IMR-90 (cell line): ENCODE measurements at regions not wholly inside any gene's neighbourhood (a gene's known extent, or its start where the extent isn't known, plus 50 kb on each side); places are given as distances from the start of the nearest gene placed in this dataset.

Source experiments
- ATAC-seq: fragments of 200-7000 bp; cut with Tn5 transposase; 2 replicates; pipeline ENCODE4 v1.9.1; 2020; ENCODE audit warnings: low read depth, mild to moderate bottlenecking, moderate library complexity
- BruUV-seq: library from RNA; stranded (reverse); fragments of 400-500 nt; replicated peaks from 2 replicates; lab custom pipeline; 2021; lab: Mats Ljungman, UMichigan
- CTCF ChIA-PET: fragments of 300-600 bp; formaldehyde crosslinking; extraction: SDS; loops from one replicate; lab custom pipeline; 2021; ENCODE audit warnings: antibody characterized with exemption; lab: Yijun Ruan, JAX
- POLR2A ChIA-PET: fragments of 300-600 bp; sonication (Branson Sonifier 250); formaldehyde crosslinking; loops from one replicate; lab custom pipeline; 2022; ENCODE audit warnings: antibody characterized with exemption; ENCODE audit not compliant: unreplicated experiment; lab: Charles Lee
- DNase-seq: peaks from one replicate; pipeline ENCODE4 v3.0.0; 2013
- H2AFZ ChIP-seq: replicated peaks from 2 replicates; pipeline ENCODE3; 2013; ENCODE audit warnings: low read length, mild to moderate bottlenecking; ENCODE audit not compliant: poor library complexity
- H2AK5ac ChIP-seq: 2 replicates; pipeline ENCODE4 v1.6.1; 2013; ENCODE audit warnings: low read depth, low read length, inconsistent platforms
- H2AK9ac ChIP-seq: replicated peaks from 2 replicates; pipeline ENCODE3; 2013; ENCODE audit warnings: mild to moderate bottlenecking, low read depth, low read length, moderate library complexity; ENCODE audit not compliant: poor library complexity
- H2BK120ac ChIP-seq: 2 replicates; pipeline ENCODE4 v1.6.1; 2013; ENCODE audit warnings: low read depth, low read length, inconsistent platforms
- H2BK15ac ChIP-seq: 3 replicates; pipeline ENCODE4 v1.6.1; 2013; ENCODE audit warnings: low read depth, low read length, inconsistent platforms
- H2BK20ac ChIP-seq: 2 replicates; pipeline ENCODE4 v1.6.1; 2013; ENCODE audit warnings: low read depth, mild to moderate bottlenecking, inconsistent platforms, low read length, moderate library complexity
- H2BK5ac ChIP-seq: 2 replicates; pipeline ENCODE4 v1.6.1; 2013; ENCODE audit warnings: mild to moderate bottlenecking, low read depth, low read length, inconsistent platforms; ENCODE audit not compliant: poor library complexity, severe bottlenecking
- H3K14ac ChIP-seq: replicated peaks from 2 replicates; pipeline ENCODE4 v1.6.1; 2013; ENCODE audit warnings: low read depth, low read length, inconsistent platforms
- H3K18ac ChIP-seq: 2 replicates; pipeline ENCODE4 v1.6.1; 2013; ENCODE audit warnings: low read depth, low read length, control low read depth
- H3K23ac ChIP-seq: 2 replicates; pipeline ENCODE4 v1.6.1; 2013; ENCODE audit warnings: low read depth, low read length, inconsistent platforms
- H3K27ac ChIP-seq: 2 replicates; pipeline ENCODE4 v1.5.1; 2013; ENCODE audit warnings: mild to moderate bottlenecking, control low read depth, low read length; ENCODE audit not compliant: insufficient read depth
- H3K27me3 ChIP-seq: 2 replicates; pipeline ENCODE4 v1.6.1; 2013; ENCODE audit warnings: low read length; ENCODE audit not compliant: control insufficient read depth, insufficient read depth
- H3K36me3 ChIP-seq: 2 replicates; pipeline ENCODE4 v1.6.1; 2013; ENCODE audit warnings: low read length, mixed read lengths; ENCODE audit not compliant: control insufficient read depth, insufficient read depth
- H3K4ac ChIP-seq: 2 replicates; pipeline ENCODE4 v1.6.1; 2013; ENCODE audit warnings: low read depth, low read length, inconsistent platforms
- H3K4me1 ChIP-seq: 2 replicates; pipeline ENCODE4 v1.6.1; 2013; ENCODE audit warnings: low read length, mixed read lengths; ENCODE audit not compliant: control insufficient read depth, insufficient read depth
- H3K4me2 ChIP-seq: 2 replicates; pipeline ENCODE4 v1.6.1; 2013; ENCODE audit warnings: low read depth, mild to moderate bottlenecking, control low read depth, low read length, moderate library complexity
- H3K4me3 ChIP-seq: 2 replicates; pipeline ENCODE4 v1.5.1; 2013; ENCODE audit warnings: low read depth, mild to moderate bottlenecking, control low read depth, low read length, moderate library complexity; ENCODE audit not compliant: insufficient read depth
- H3K56ac ChIP-seq: 2 replicates; pipeline ENCODE4 v1.6.1; 2013; ENCODE audit warnings: low read length, inconsistent platforms; ENCODE audit not compliant: insufficient read depth; ENCODE audit errors: extremely low read depth
- H3K79me1 ChIP-seq, 2 experiments: 2 replicates each; pipeline ENCODE4 v1.6.1; 2013; ENCODE audit warnings: low read length in 2 of 2, inconsistent platforms in 1 of 2, low read depth in 1 of 2
- H3K9ac ChIP-seq: 2 replicates; pipeline ENCODE4 v1.6.1; 2013; ENCODE audit warnings: low read depth, low read length, control low read depth
- H3K9me1 ChIP-seq: 2 replicates; pipeline ENCODE4 v1.6.1; 2013; ENCODE audit warnings: low read length, inconsistent platforms; ENCODE audit not compliant: insufficient read depth
- H3K9me3 ChIP-seq: 2 replicates; pipeline ENCODE4 v1.6.1; 2013; ENCODE audit warnings: low read length; ENCODE audit not compliant: control insufficient read depth, insufficient read depth
- H4K20me1 ChIP-seq: 2 replicates; pipeline ENCODE4 v1.6.1; 2013; ENCODE audit warnings: low read length, inconsistent platforms; ENCODE audit not compliant: insufficient read depth
- H4K5ac ChIP-seq: 2 replicates; pipeline ENCODE4 v1.6.1; 2013; ENCODE audit warnings: mild to moderate bottlenecking, low read depth, low read length, control low read depth
- H4K8ac ChIP-seq, 2 experiments: 2 replicates each; pipeline ENCODE4 v1.6.1; 2013; ENCODE audit warnings: low read depth in 2 of 2, low read length in 2 of 2, control low read depth in 1 of 2, inconsistent platforms in 1 of 2
- H4K91ac ChIP-seq: 2 replicates; pipeline ENCODE4 v1.6.1; 2013; ENCODE audit warnings: low read depth, low read length, inconsistent platforms; ENCODE audit not compliant: insufficient read depth
- CEBPB ChIP-seq: IDR thresholded peaks from 2 replicates; pipeline ENCODE4 v1.6.1; 2012; ENCODE audit warnings: low read depth, low read length, improper control_type of control experiment
- CHD1 ChIP-seq: IDR thresholded peaks from 2 replicates; pipeline ENCODE4 v1.6.1; 2012; ENCODE audit warnings: low read depth, low read length, improper control_type of control experiment
- FOS ChIP-seq: fragments of 150-350 bp; IDR thresholded peaks from 2 replicates; pipeline ENCODE4 v1.6.1; 2016; ENCODE audit warnings: low read depth, low read length
- MAFK ChIP-seq: IDR thresholded peaks from 2 replicates; pipeline ENCODE4 v1.6.1; 2012; ENCODE audit warnings: low read depth, low read length, improper control_type of control experiment
- NFE2L2 ChIP-seq: fragments of 150-350 bp; IDR thresholded peaks from 2 replicates; pipeline ENCODE4 v1.6.1; 2016; ENCODE audit warnings: low read depth, mild to moderate bottlenecking, low read length
- RAD21 ChIP-seq: IDR thresholded peaks from 2 replicates; pipeline ENCODE4 v1.6.1; 2012; ENCODE audit warnings: low read length, improper control_type of control experiment
- RCOR1 ChIP-seq: IDR thresholded peaks from 2 replicates; pipeline ENCODE4 v1.6.1; 2012; ENCODE audit warnings: mild to moderate bottlenecking, low read length, improper control_type of control experiment; ENCODE audit not compliant: insufficient replicate concordance
- WGBS, 2 experiments: methylation state at CpG; one replicate each; pipeline versions ENCODE4 v1.1.5 to v1.1.7; 2013; ENCODE audit warnings: missing lambda C conversion rate in 2 of 2; ENCODE audit not compliant: insufficient read length in 1 of 2; ENCODE audit errors: extremely low coverage in 2 of 2; 5-methylcytosine and 5-hydroxymethylcytosine counted together
- dilution Hi-C: fragments of 300-500 bp; cut with HindIII; formaldehyde crosslinking; loops from one replicate; pipeline ENCODE4 v1.14.3; 2018; ENCODE audit warnings: low sequenced_read_pairs; ENCODE audit not compliant: unreplicated experiment
- in situ Hi-C: fragments of 300-500 bp; cut with MboI; formaldehyde crosslinking; loops from 3 replicates; pipeline ENCODE4 v1.14.3; 2019; ENCODE audit warnings: low sequenced_read_pairs, inconsistent platforms, mixed read lengths
- intact Hi-C: fragments of 100-400 bp; cut with micrococcal nuclease; formaldehyde crosslinking; loops from 2 replicates; pipeline ENCODE4 v1.10.0; 2022
- TF ChIP-seq, protein P1 (sequence below): fragments of 150-350 bp; IDR thresholded peaks from 2 replicates; pipeline ENCODE4 v1.6.1; 2016; ENCODE audit warnings: low read depth, mild to moderate bottlenecking, low read length, moderate library complexity, borderline replicate concordance

GRCh38 chr6:157760137-157760536 is 62.9 kb upstream of the SNX9 start:
- Histone ChIP-seq H3K36me3 (no peaks in the 10 kb centered on the region), H3K56ac (peak overlapping the region; percentile 46; the same call in 1 of the 2 replicates), H3K9me1 (peaks cover 25% of the 10 kb centered on the region), H2BK15ac (peak overlapping the region; percentile 90; the same call in 2 of the 3 replicates), H3K18ac (peak overlapping the region; percentile 38), H3K79me1 (peaks cover 0 to 13% of the 10 kb centered on the region in 2 experiments; a peak in 2 of 4 replicates), H2AFZ (no peak overlapping the region), H3K23ac (peak overlapping the region; percentile 84; the same call in 1 of the 2 replicates), H4K5ac (peak overlapping the region; percentile 13), H3K9ac (no peak overlapping the region), H3K9me3 (no peaks in the 10 kb centered on the region), H3K4me1 (peaks cover 34% of the 10 kb centered on the region), H4K20me1 (peaks cover 3% of the 10 kb centered on the region; the same call in 1 of the 2 replicates), H2AK9ac (peak overlapping the region; percentile 90), H3K27ac (peak overlapping the region; percentile 69; the same call in 1 of the 2 replicates), H3K4me3 (no peak overlapping the region), H2BK5ac (peak overlapping the region; percentile 74), H4K91ac (peak overlapping the region; percentile 79), H3K4ac (peak overlapping the region; percentile 92), H3K27me3 (no peaks in the 10 kb centered on the region), H2AK5ac (peak overlapping the region; percentile 93), H3K14ac (peak overlapping the region; percentile 82), H3K4me2 (no peak overlapping the region), H4K8ac (peak overlapping the region; percentile 30 to 85; a peak in 3 of 4 replicates), H2BK20ac (peak overlapping the region; percentile 89), H2BK120ac (peak overlapping the region; percentile 92)
- ChIA-PET CTCF (no interaction called here), POLR2A (interaction anchor here (0.6 kb wide), 1 partner anchor 647 kb away, joined by 6 read pairs; no protein-coding TSS in a partner anchor)
- DNase-seq (no peak), ATAC-seq (no peak)
- dilution Hi-C loops (no loop called here), in situ Hi-C loops (no loop called here), intact Hi-C loops (no loop called here)
- TF ChIP-seq FOS = no peak
- no peak for TF ChIP-seq CHD1
- no peak for TF ChIP-seq RAD21
- TF ChIP-seq, protein P1, sequence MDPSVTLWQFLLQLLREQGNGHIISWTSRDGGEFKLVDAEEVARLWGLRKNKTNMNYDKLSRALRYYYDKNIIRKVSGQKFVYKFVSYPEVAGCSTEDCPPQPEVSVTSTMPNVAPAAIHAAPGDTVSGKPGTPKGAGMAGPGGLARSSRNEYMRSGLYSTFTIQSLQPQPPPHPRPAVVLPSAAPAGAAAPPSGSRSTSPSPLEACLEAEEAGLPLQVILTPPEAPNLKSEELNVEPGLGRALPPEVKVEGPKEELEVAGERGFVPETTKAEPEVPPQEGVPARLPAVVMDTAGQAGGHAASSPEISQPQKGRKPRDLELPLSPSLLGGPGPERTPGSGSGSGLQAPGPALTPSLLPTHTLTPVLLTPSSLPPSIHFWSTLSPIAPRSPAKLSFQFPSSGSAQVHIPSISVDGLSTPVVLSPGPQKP = no peak
- no peak for TF ChIP-seq CEBPB
- TF ChIP-seq RCOR1 = no peak
- no peak for TF ChIP-seq NFE2L2
- no peak for TF ChIP-seq MAFK
- no TSS peak for BruUV-seq
- 100% methylated on average over 1 of the region's 6 CpGs; no CpG with 5 or more reads in 1 of the 2 experiments for WGBS, 2 experiments
